ENCODE measurements at regions not wholly inside any gene's neighbourhood (a gene's known extent, or its start where the extent isn't known, plus 50 kb on each side); places are given as distances from the start of the nearest gene placed in this dataset.
"Not testable (repeated sequence)": the region's sequence is repeated elsewhere in the genome, so short reads cannot be mapped to it uniquely, and the experiment has no call there.

DNA sequence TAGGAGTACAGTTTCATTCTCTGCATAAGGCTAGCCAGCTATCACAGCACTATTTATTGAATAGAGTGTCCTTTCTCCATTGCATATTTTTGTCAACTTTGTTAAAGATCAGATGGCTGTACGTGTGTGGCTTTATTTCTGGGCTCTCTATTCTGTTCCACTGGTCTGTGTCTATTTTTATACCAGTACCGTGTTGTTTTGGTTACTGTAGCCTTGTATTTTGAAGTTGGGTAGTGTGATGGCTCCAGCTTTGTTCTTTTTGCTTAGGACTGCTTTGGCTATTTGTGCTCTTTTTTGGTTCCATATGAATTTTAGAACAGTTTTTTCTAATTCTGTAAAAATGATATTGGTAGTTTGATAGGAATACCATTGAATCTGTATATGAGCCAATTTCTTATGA is 182.1 kb upstream of the DIAPH2 start:
- DNase-seq (no peak), ATAC-seq (ENCODE audit: low FRiP score) (no peak)
- H3K9me3 ChIP-seq (ENCODE audit: control insufficient read depth, low read length), result no peaks in the 10 kb centered on the region
- H3K4me1 ChIP-seq (ENCODE audit: control insufficient read depth in 1 of 2, insufficient read depth in 2 of 2, low read length in 2 of 2), result no peaks in the 10 kb centered on the region
- no peaks in the 10 kb centered on the region for H3K27me3 ChIP-seq (ENCODE audit: control insufficient read depth in 1 of 2, insufficient read depth in 2 of 2, low read length in 1 of 2)
- H3K36me3 ChIP-seq (ENCODE audit: control insufficient read depth in 1 of 2, insufficient read depth in 2 of 2, low read length in 1 of 2), result no peaks in the 10 kb centered on the region
- WGBS, 2 donors, result 1 to 20% methylated on average over 2 of the region's 2 CpGs
- H3K27ac ChIP-seq (ENCODE audit: low read depth in 1 of 2, low read length in 2 of 2), result no peak overlapping the region
- H3K4me3 ChIP-seq (ENCODE audit: low read length in 2 of 2), result no peak overlapping the region
- intact Hi-C loops (cut with DNase I), result no loop called here

DNA sequence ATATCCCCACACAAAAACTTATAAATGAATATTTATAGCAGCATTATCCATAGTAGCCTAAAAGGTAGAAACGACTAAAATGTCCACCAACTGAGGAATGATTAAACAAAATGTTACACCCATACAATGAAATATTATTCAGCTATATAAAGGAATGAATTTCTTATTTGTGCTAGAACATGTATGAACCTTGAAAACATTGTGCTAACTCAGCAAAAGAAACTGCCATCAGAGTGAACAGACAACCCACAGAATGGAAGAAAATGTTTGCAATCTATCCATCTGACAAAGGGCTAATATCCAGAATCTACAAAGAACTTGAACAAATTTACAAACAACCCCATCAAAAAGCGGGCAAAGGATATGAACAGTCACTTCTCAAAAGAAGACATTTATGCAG is 155.3 kb upstream of the DIAPH2 start:
- H3K27me3 ChIP-seq (ENCODE audit: control insufficient read depth in 1 of 2, insufficient read depth in 2 of 2, low read length in 1 of 2); intact Hi-C loops (cut with DNase I); H3K27ac ChIP-seq (ENCODE audit: low read depth in 1 of 2, low read length in 2 of 2); H3K9me3 ChIP-seq (ENCODE audit: control insufficient read depth, low read length); H3K4me3 ChIP-seq (ENCODE audit: low read length in 2 of 2); H3K4me1 ChIP-seq (ENCODE audit: control insufficient read depth in 1 of 2, insufficient read depth in 2 of 2, low read length in 2 of 2); H3K36me3 ChIP-seq (ENCODE audit: control insufficient read depth in 1 of 2, insufficient read depth in 2 of 2, low read length in 1 of 2); DNase-seq; ATAC-seq (ENCODE audit: low FRiP score): not testable (repeated sequence)
- WGBS, 2 donors, result 73 to 95% methylated on average over 2 of the region's 2 CpGs

DNA sequence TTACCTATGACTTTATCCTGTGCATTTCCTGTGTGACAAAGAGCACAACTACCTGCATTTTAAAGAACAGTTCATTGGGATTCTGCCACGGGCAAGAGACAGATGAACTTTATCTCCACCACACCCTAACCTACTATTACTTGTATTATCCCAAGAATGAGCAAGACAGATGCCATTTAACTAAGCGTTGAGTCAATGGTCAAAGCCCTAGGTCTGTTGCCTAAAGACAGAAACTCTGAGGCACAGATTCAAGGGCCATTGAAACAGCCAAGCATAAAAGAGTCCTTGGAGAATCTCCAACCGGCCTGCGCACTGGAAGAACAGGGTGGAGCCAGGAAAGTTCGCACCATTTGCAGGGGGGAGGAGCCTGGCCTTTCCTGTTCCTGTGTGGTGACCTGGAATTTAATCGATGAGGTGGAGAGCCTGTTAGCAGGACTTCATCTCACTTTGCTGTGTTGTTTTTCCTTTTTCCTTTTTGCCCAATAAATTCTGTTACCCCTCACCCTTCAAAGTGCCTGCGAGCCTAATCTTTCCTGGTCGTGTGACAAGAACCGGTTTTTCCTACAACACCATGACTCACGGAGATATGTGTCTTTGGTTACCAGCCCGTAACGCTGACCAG is 146.4 kb upstream of the DIAPH2 start:
- peaks cover under 1% of the 10 kb centered on the region for H3K9me3 ChIP-seq (ENCODE audit: control insufficient read depth, low read length)
- no peak for DNase-seq
- no peaks in the 10 kb centered on the region for H3K36me3 ChIP-seq (ENCODE audit: control insufficient read depth in 1 of 2, insufficient read depth in 2 of 2, low read length in 1 of 2)
- ATAC-seq (ENCODE audit: low FRiP score), result no peak
- no peak overlapping the region for H3K27ac ChIP-seq (ENCODE audit: low read depth in 1 of 2, low read length in 2 of 2)
- intact Hi-C loops (cut with DNase I), result no loop called here
- 35 to 47% methylated on average over 12 of the region's 12 CpGs for WGBS, 2 donors
- no peaks in the 10 kb centered on the region for H3K27me3 ChIP-seq (ENCODE audit: control insufficient read depth in 1 of 2, insufficient read depth in 2 of 2, low read length in 1 of 2)
- H3K4me1 ChIP-seq (ENCODE audit: control insufficient read depth in 1 of 2, insufficient read depth in 2 of 2, low read length in 2 of 2), result peaks cover 0 to 3% of the 10 kb centered on the region in 2 donors
- H3K4me3 ChIP-seq (ENCODE audit: low read length in 2 of 2), result no peak overlapping the region

DNA sequence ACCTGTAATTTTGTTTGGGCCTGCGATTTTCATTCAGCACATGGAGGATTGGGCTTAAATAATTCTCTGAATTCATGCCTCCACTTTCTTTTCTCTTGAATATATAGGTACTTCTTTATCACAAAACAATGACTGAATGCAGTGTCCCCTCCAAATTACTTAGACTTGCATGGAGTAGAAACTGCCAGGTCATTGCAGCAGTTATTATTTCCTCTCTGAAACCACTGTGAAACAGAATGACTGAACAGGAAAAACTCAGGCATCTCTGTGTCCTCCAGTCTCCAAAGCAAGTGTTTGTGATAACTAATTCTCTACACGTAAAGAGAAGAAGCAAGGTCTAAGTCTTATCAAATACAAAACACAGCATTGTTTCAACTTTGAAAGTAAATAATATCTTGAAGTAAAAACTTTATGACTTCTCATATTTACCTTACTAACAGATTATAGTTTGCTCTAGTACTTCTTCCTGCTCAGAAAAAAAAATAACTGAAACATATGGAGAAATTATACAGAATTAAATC is 144.5 kb upstream of the DIAPH2 start:
- H3K4me1 ChIP-seq (ENCODE audit: control insufficient read depth in 1 of 2, insufficient read depth in 2 of 2, low read length in 2 of 2), result no peaks in the 10 kb centered on the region
- H3K9me3 ChIP-seq (ENCODE audit: control insufficient read depth, low read length), result no peaks in the 10 kb centered on the region
- no peak for ATAC-seq (ENCODE audit: low FRiP score)
- no peaks in the 10 kb centered on the region for H3K36me3 ChIP-seq (ENCODE audit: control insufficient read depth in 1 of 2, insufficient read depth in 2 of 2, low read length in 1 of 2)
- H3K4me3 ChIP-seq (ENCODE audit: low read length in 2 of 2), result no peak overlapping the region
- 36 to 52% methylated on average over 2 of the region's 2 CpGs for WGBS, 2 donors
- no peak for DNase-seq
- H3K27ac ChIP-seq (ENCODE audit: low read depth in 1 of 2, low read length in 2 of 2), result no peak overlapping the region
- intact Hi-C loops (cut with DNase I), result no loop called here
- H3K27me3 ChIP-seq (ENCODE audit: control insufficient read depth in 1 of 2, insufficient read depth in 2 of 2, low read length in 1 of 2), result no peaks in the 10 kb centered on the region

DNA sequence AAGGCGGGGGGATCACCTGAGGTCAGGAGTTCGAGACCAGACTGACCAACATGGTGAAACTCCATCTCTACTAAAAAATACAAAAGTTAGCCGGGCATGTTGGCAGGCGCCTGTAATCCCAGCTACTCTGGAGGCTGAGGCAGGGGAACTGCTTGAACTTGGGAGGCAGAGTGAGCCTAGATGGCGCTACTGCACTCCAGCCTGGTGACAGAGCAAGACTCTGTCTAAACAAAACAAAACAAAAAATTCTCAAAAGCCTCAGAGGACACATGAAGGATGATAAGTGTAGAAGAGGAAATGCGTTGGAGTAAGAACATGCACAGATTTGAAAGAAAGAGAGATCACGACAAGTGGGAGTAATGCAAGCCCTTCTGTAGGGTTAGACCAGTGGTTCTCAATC is 138.4 kb upstream of the DIAPH2 start:
- H3K9me3 ChIP-seq (ENCODE audit: control insufficient read depth, low read length); H3K27me3 ChIP-seq (ENCODE audit: control insufficient read depth in 1 of 2, insufficient read depth in 2 of 2, low read length in 1 of 2); DNase-seq; H3K36me3 ChIP-seq (ENCODE audit: control insufficient read depth in 1 of 2, insufficient read depth in 2 of 2, low read length in 1 of 2); ATAC-seq (ENCODE audit: low FRiP score); H3K4me3 ChIP-seq (ENCODE audit: low read length in 2 of 2); intact Hi-C loops (cut with DNase I); H3K4me1 ChIP-seq (ENCODE audit: control insufficient read depth in 1 of 2, insufficient read depth in 2 of 2, low read length in 2 of 2); H3K27ac ChIP-seq (ENCODE audit: low read depth in 1 of 2, low read length in 2 of 2): not testable (repeated sequence)
- WGBS, 2 donors, result 55 to 81% methylated on average over 7 of the region's 7 CpGs

DNA sequence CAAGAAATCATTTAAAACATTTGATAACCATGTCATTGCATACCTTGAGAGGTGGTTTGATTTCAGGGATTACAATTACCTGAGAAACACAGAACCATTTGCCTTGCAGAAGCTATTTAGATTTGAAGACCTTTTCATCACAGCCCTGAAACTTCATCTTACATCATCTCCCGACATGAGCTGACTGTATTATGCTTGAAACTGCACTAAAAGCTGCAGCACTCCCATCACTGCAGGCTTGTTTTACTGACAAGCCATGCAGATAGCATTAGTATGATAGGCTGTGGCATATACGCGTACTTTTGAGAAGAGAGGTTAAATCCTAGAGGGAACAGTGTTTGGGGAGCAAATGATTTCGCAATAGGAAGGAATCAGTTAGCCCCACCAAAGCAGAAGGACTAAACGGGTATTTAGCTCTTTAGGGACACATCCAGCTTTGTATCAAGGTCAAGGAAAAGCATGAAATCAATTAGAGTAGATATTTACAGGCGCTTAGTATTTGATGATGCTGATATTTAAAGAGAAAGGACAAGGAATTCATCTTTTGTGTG is 133.2 kb upstream of the DIAPH2 start:
- intact Hi-C loops (cut with DNase I), result no loop called here
- no peak for ATAC-seq (ENCODE audit: low FRiP score)
- 70 to 72% methylated on average over 6 of the region's 6 CpGs for WGBS, 2 donors
- Histone ChIP-seq H3K4me3 (ENCODE audit: low read length in 2 of 2) (no peak overlapping the region), H3K36me3 (ENCODE audit: control insufficient read depth in 1 of 2, insufficient read depth in 2 of 2, low read length in 1 of 2) (no peaks in the 10 kb centered on the region), H3K27me3 (ENCODE audit: control insufficient read depth in 1 of 2, insufficient read depth in 2 of 2, low read length in 1 of 2) (no peaks in the 10 kb centered on the region), H3K9me3 (ENCODE audit: control insufficient read depth, low read length) (no peaks in the 10 kb centered on the region), H3K27ac (ENCODE audit: low read depth in 1 of 2, low read length in 2 of 2) (no peak overlapping the region), H3K4me1 (ENCODE audit: control insufficient read depth in 1 of 2, insufficient read depth in 2 of 2, low read length in 2 of 2) (no peaks in the 10 kb centered on the region)
- no peak for DNase-seq

DNA sequence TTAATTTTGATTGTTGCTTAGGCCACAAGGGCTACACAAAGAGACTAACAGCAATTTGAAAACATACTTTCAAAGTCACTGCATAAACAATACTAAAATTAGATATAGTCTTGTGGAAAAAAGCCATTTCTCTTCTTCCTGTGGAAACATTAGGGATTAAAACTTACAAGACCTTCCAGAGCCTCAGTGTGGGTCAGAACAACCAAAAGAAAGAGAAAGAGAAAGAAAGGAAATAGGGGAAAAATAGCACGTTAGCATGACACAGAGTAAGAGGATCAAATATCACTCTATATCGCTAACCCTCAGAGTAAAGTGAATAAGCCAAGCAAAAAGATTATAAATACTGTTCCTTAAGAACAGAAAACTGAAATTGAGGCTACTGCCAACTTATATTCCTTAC is 127.8 kb upstream of the DIAPH2 start:
- Histone ChIP-seq H3K9me3 (ENCODE audit: control insufficient read depth, low read length) (no peaks in the 10 kb centered on the region), H3K27ac (ENCODE audit: low read depth in 1 of 2, low read length in 2 of 2) (no peak overlapping the region), H3K36me3 (ENCODE audit: control insufficient read depth in 1 of 2, insufficient read depth in 2 of 2, low read length in 1 of 2) (no peaks in the 10 kb centered on the region), H3K27me3 (ENCODE audit: control insufficient read depth in 1 of 2, insufficient read depth in 2 of 2, low read length in 1 of 2) (no peaks in the 10 kb centered on the region), H3K4me1 (ENCODE audit: control insufficient read depth in 1 of 2, insufficient read depth in 2 of 2, low read length in 2 of 2) (no peaks in the 10 kb centered on the region), H3K4me3 (ENCODE audit: low read length in 2 of 2) (no peak overlapping the region)
- WGBS, 2 donors, result 1 to 24% methylated on average over 2 of the region's 2 CpGs
- DNase-seq (no peak), ATAC-seq (ENCODE audit: low FRiP score) (no peak)
- intact Hi-C loops (cut with DNase I), result no loop called here

DNA sequence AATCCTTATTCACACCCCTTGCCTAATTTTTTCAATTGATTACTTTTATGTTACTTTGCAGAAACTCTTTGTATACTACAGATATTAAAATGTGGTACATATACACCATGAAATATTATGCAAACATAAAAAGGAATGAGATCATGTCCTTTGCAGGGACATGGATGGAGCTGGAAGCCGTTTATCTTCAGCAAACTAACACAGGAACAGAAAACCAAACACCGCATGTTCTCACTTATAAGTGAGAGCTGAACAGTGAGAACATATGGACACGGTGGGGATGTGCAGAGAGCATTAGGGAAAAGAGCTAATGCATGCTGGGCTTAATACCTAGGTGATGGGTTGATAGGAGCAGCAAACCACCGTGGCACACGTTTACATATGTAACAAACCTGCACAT is 123.5 kb upstream of the DIAPH2 start:
- intact Hi-C loops (cut with DNase I); H3K4me1 ChIP-seq (ENCODE audit: control insufficient read depth in 1 of 2, insufficient read depth in 2 of 2, low read length in 2 of 2); H3K4me3 ChIP-seq (ENCODE audit: low read length in 2 of 2); H3K27ac ChIP-seq (ENCODE audit: low read depth in 1 of 2, low read length in 2 of 2); H3K36me3 ChIP-seq (ENCODE audit: control insufficient read depth in 1 of 2, insufficient read depth in 2 of 2, low read length in 1 of 2); H3K27me3 ChIP-seq (ENCODE audit: control insufficient read depth in 1 of 2, insufficient read depth in 2 of 2, low read length in 1 of 2); H3K9me3 ChIP-seq (ENCODE audit: control insufficient read depth, low read length); DNase-seq; ATAC-seq (ENCODE audit: low FRiP score): not testable (repeated sequence)
- WGBS, 2 donors, result 53 to 61% methylated on average over 5 of the region's 5 CpGs

DNA sequence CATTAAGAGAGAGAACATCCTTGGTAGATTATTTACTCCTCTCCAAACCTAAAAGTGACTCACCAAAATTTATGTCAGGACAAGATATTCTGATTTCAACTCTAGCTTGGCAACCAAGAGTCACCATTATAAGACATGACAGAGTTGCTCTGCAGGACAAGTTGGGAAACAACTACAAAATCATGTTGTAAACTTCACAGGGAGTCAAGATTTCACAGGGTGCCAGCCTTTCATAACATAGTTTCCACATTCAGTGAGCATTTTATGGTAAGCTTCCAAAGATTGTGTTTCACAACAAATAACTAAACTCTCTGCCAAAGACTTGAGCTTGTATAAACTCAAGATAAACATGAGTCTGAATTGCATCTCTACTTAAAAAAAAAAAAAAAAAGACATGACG is 121.0 kb upstream of the DIAPH2 start:
- intact Hi-C loops (cut with DNase I), result no loop called here

More for the DNA sequence above, 121.0 kb upstream of the DIAPH2 start:
- ATAC-seq (ENCODE audit: low FRiP score) (no peak), DNase-seq (no peak)
- H3K4me1 ChIP-seq (ENCODE audit: control insufficient read depth in 1 of 2, insufficient read depth in 2 of 2, low read length in 2 of 2), result no peaks in the 10 kb centered on the region
- no peaks in the 10 kb centered on the region for H3K9me3 ChIP-seq (ENCODE audit: control insufficient read depth, low read length)
- no peak overlapping the region for H3K27ac ChIP-seq (ENCODE audit: low read depth in 1 of 2, low read length in 2 of 2)
- H3K4me3 ChIP-seq (ENCODE audit: low read length in 2 of 2), result no peak overlapping the region
- no peaks in the 10 kb centered on the region for H3K27me3 ChIP-seq (ENCODE audit: control insufficient read depth in 1 of 2, insufficient read depth in 2 of 2, low read length in 1 of 2)
- 12 to 57% methylated on average over 1 of the region's 1 CpG for WGBS, 2 donors
- no peaks in the 10 kb centered on the region for H3K36me3 ChIP-seq (ENCODE audit: control insufficient read depth in 1 of 2, insufficient read depth in 2 of 2, low read length in 1 of 2)

Measured in aorta (tissue), 5 donors.